K562 (cell line): ENCODE measurements at regions not wholly inside any gene's neighbourhood (a gene's known extent, or its start where the extent isn't known, plus 50 kb on each side); places are given as distances from the start of the nearest gene placed in this dataset.

Experiments used
- CTCF ChIP-seq, 3 experiments: IDR thresholded peaks in 2 of 3; conservative IDR thresholded peaks in 1 of 3; 2 replicates each; pipeline ENCODE4 v1.5.1; 2011 to 2012; ENCODE audit warnings: low read length in 3 of 3, mild to moderate bottlenecking in 3 of 3, control low read depth in 2 of 3, improper control_type of control experiment in 1 of 3, inconsistent platforms in 1 of 3, low read depth in 1 of 3, mixed read lengths in 1 of 3, moderate library complexity in 1 of 3; ENCODE audit not compliant: insufficient read depth in 2 of 3
- HDAC6 ChIP-seq: IDR thresholded peaks from 2 replicates; pipeline ENCODE4 v1.6.1; 2012; ENCODE audit warnings: low read depth, mild to moderate bottlenecking, control low read depth, inconsistent platforms, low read length, moderate library complexity
- OTX1 ChIP-seq: fragments of 450-650 bp; formaldehyde crosslinking; IDR thresholded peaks from 2 replicates; pipeline ENCODE4 v1.4.0; 2022; ENCODE audit warnings: mild to moderate bottlenecking
- ZNF274 ChIP-seq: IDR thresholded peaks from 2 replicates; pipeline ENCODE4 v1.6.1; 2011; ENCODE audit warnings: low read depth, mild to moderate bottlenecking, low read length, moderate library complexity, borderline replicate concordance
- ZNF384 ChIP-seq: IDR thresholded peaks from 2 replicates; pipeline ENCODE4 v1.6.1; 2012; ENCODE audit warnings: low read depth, low read length, improper control_type of control experiment

- TF ChIP-seq ZNF384 = no peak
- TF ChIP-seq OTX1 (CRISPR knock-in tag) = no peak
- no peak for TF ChIP-seq CTCF (IDR thresholded peaks at IDR 0.05 in 2 of 3, conservative IDR thresholded peaks at IDR 0.05 in 1 of 3; ENCODE audit: insufficient read depth in 2 of 3, low read depth in 1 of 3, low read length in 3 of 3)
- no peak for TF ChIP-seq ZNF274
- TF ChIP-seq HDAC6 = no peak
Observed at GRCh38 chr5:51326844-51327243, 56.4 kb upstream of the ISL1 start.
